Lung (tissue), 11 donors: ENCODE measurements at regions not wholly inside any gene's neighbourhood (a gene's known extent, or its start where the extent isn't known, plus 50 kb on each side); places are given as distances from the start of the nearest gene placed in this dataset.

Experiments
- ATAC-seq: fragments of 200-7000 bp; cut with Tn5 transposase; one replicate; pipeline ENCODE4 v1.9.1; 2020; ENCODE audit warnings: moderate number of reproducible peaks; ENCODE audit not compliant: insufficient read depth, low FRiP score
- DNase-seq, 3 donors: peaks; one replicate each; pipeline ENCODE4 v3.0.0-alpha.2; 2013 to 2017
- H3K27ac ChIP-seq, 2 donors: one replicate each; pipeline ENCODE4 v1.5.1; 2013; ENCODE audit warnings: mild to moderate bottlenecking in 2 of 2, moderate library complexity in 2 of 2, control low read depth in 1 of 2, inconsistent platforms in 1 of 2, low read depth in 1 of 2, low read length in 1 of 2
- H3K27me3 ChIP-seq, 3 donors: one replicate each; pipeline ENCODE4 v1.5.1; 2013; ENCODE audit warnings: low read length in 2 of 3; ENCODE audit not compliant: control insufficient read depth in 3 of 3, insufficient read depth in 3 of 3
- H3K36me3 ChIP-seq, 4 donors: one replicate each; pipeline ENCODE4 v1.5.1; 2013; ENCODE audit warnings: low read length in 4 of 4, mild to moderate bottlenecking in 1 of 4, moderate library complexity in 1 of 4; ENCODE audit not compliant: control insufficient read depth in 4 of 4, insufficient read depth in 4 of 4
- H3K4me1 ChIP-seq, 5 donors: one replicate each; pipeline ENCODE4 v1.5.1; 2013; ENCODE audit warnings: low read length in 5 of 5, mild to moderate bottlenecking in 2 of 5, moderate library complexity in 1 of 5; ENCODE audit not compliant: control insufficient read depth in 5 of 5, insufficient read depth in 5 of 5
- H3K4me3 ChIP-seq: one replicate; pipeline ENCODE4 v1.5.1; 2013; ENCODE audit warnings: mild to moderate bottlenecking, control low read depth, moderate library complexity
- H3K9ac ChIP-seq, 2 donors: one replicate each; pipeline ENCODE4 v1.5.1; 2013; ENCODE audit warnings: low read length in 2 of 2, control low read depth in 1 of 2; ENCODE audit not compliant: insufficient read depth in 1 of 2
- H3K9me3 ChIP-seq, 4 donors: one replicate each; pipeline ENCODE4 v1.5.1; 2013; ENCODE audit warnings: low read length in 3 of 4, mild to moderate bottlenecking in 1 of 4, moderate library complexity in 1 of 4; ENCODE audit not compliant: control insufficient read depth in 4 of 4, insufficient read depth in 3 of 4
- CTCF ChIP-seq: IDR thresholded peaks from 2 replicates; pipeline ENCODE4 v1.5.1; 2012; ENCODE audit warnings: mild to moderate bottlenecking; ENCODE audit errors: control extremely low read depth, extremely low read depth
- WGBS, 2 donors: extraction: QIAGEN DNeasy Blood & Tissue Kit; methylation state at CpG; one replicate each; pipeline ENCODE4 v1.1.7; 2013; 5-methylcytosine and 5-hydroxymethylcytosine counted together
- donor health status: control.
- donor health status: control.
- donor health status: Bipolar disorder and iron deficiency.
- donor health status: healthy.
- donor health status: DM: yes; HTN: yes; CAD: no.

GRCh38 chr2:134140251-134140661, 113.6 kb upstream of the MGAT5 start:
- no peak overlapping the region for H3K4me3 ChIP-seq
- H3K27me3 ChIP-seq, result no peaks in the 10 kb centered on the region
- ATAC-seq, result no peak
- no peaks in the 10 kb centered on the region for H3K36me3 ChIP-seq
- no peak overlapping the region for H3K9ac ChIP-seq
- TF ChIP-seq CTCF, result no peak
- H3K27ac ChIP-seq, result peak overlapping the region in 1 of 2 donors; percentile 92
- peaks cover 0 to 43% (median 11%) of the 10 kb centered on the region in 5 donors for H3K4me1 ChIP-seq
- H3K9me3 ChIP-seq, result no peaks in the 10 kb centered on the region
- 80 to 85% methylated on average over 9 of the region's 9 CpGs for WGBS, 2 donors
- no peak for DNase-seq

GRCh38 chr2:134141598-134142340, 112.1 kb upstream of the MGAT5 start:
- TF ChIP-seq CTCF, result no peak
- ATAC-seq (no peak), DNase-seq (no peak)
- no peak overlapping the region for H3K9ac ChIP-seq
- H3K36me3 ChIP-seq, result no peaks in the 10 kb centered on the region
- H3K4me1 ChIP-seq, result peaks cover 0 to 46% (median 9%) of the 10 kb centered on the region in 5 donors
- no peaks in the 10 kb centered on the region for H3K27me3 ChIP-seq
- H3K4me3 ChIP-seq, result no peak overlapping the region
- no peaks in the 10 kb centered on the region for H3K9me3 ChIP-seq
- WGBS, 2 donors, result 92 to 95% methylated on average over 6 of the region's 6 CpGs
- no peak overlapping the region for H3K27ac ChIP-seq

- 87 to 93% methylated on average over 4 of the region's 4 CpGs for WGBS, 2 donors
- no peak overlapping the region for H3K9ac ChIP-seq
- H3K4me1 ChIP-seq, result peaks cover 0 to 46% (median 3%) of the 10 kb centered on the region in 5 donors
- no peak for ATAC-seq
- no peak for DNase-seq
- no peak for TF ChIP-seq CTCF
- no peaks in the 10 kb centered on the region for H3K27me3 ChIP-seq
- no peak overlapping the region for H3K4me3 ChIP-seq
- no peaks in the 10 kb centered on the region for H3K9me3 ChIP-seq
- H3K27ac ChIP-seq, result no peak overlapping the region
- no peaks in the 10 kb centered on the region for H3K36me3 ChIP-seq
These were observed 111.5 kb upstream of the MGAT5 start for GRCh38 chr2:134142341-134142738.
